Endothelial cell of umbilical vein (primary cell): ENCODE measurements at regions not wholly inside any gene's neighbourhood (a gene's known extent, or its start where the extent isn't known, plus 50 kb on each side); places are given as distances from the start of the nearest gene placed in this dataset.
A peak's percentile ranks its signal among the peaks of the same experiment; 100 is the strongest.

ENCODE experiments used
- BruUV-seq: library from RNA; stranded (reverse); fragments of 400-500 nt; replicated peaks from 2 replicates; lab custom pipeline; 2021; lab: Mats Ljungman, UMichigan
- CTCF ChIA-PET: fragments of 300-600, 350-600 bp; sonication (Branson Sonifier 250); formaldehyde crosslinking; loops from one replicate; lab custom pipeline; 2021; ENCODE audit warnings: antibody characterized with exemption, inconsistent platforms; lab: Charles Lee
- POLR2A ChIA-PET: fragments of 300-600, 350-600 bp; sonication (Branson Sonifier 250); formaldehyde crosslinking; loops from one replicate; lab custom pipeline; 2021; ENCODE audit warnings: antibody characterized with exemption, inconsistent platforms; lab: Charles Lee
- DNase-seq: peaks from one replicate; pipeline ENCODE4 v3.0.0-alpha.2; 2011; ENCODE audit warnings: low read depth, low spot score
- FAIRE-seq: peaks from 2 replicates; lab custom pipeline; 2011; peaks lifted over from hg19 to GRCh38; lab: Jason Lieb, UNC
- H2AFZ ChIP-seq: 2 replicates; pipeline ENCODE4 v1.6.0; 2012; ENCODE audit warnings: low read depth, low read length, control low read depth, inconsistent platforms
- H3K27ac ChIP-seq: 2 replicates; pipeline ENCODE4 v1.5.1; 2011; ENCODE audit warnings: low read depth, mild to moderate bottlenecking, control low read depth, low read length, moderate library complexity; ENCODE audit not compliant: insufficient read depth
- H3K27me3 ChIP-seq, 2 experiments: 2 replicates each; pipeline versions ENCODE4 v1.6.0 to v1.6.1; 2011; ENCODE audit warnings: low read length in 2 of 2, mixed read lengths in 1 of 2; ENCODE audit not compliant: control insufficient read depth in 2 of 2, insufficient read depth in 2 of 2
- H3K36me3 ChIP-seq, 2 experiments: 2 replicates in 1 of 2; 3 replicates in 1 of 2; pipeline ENCODE4 v1.5.1; 2011; ENCODE audit warnings: low read length in 2 of 2, mild to moderate bottlenecking in 1 of 2, moderate library complexity in 1 of 2; ENCODE audit not compliant: control insufficient read depth in 2 of 2, insufficient read depth in 2 of 2; ENCODE audit errors: extremely low read depth in 1 of 2
- H3K4me1 ChIP-seq: 3 replicates; pipeline ENCODE4 v1.5.1; 2011; ENCODE audit warnings: mild to moderate bottlenecking, low read length; ENCODE audit not compliant: control insufficient read depth, insufficient read depth; ENCODE audit errors: extremely low read depth
- H3K4me2 ChIP-seq: 2 replicates; pipeline ENCODE4 v1.6.1; 2011; ENCODE audit warnings: low read length, control low read depth, mixed read lengths; ENCODE audit not compliant: insufficient read depth
- H3K4me3 ChIP-seq, 3 experiments: fragments of 200-600 bp in 1 of 3; sonication (generic), shearing (Covaris generic) in 1 of 3; replicated peaks in 1 of 3; 2 replicates each; pipeline ENCODE4 v1.5.1; 2011 to 2016; ENCODE audit warnings: control low read depth in 3 of 3, low read length in 3 of 3, mild to moderate bottlenecking in 2 of 3, inconsistent platforms in 1 of 3, low read depth in 1 of 3, moderate library complexity in 1 of 3; ENCODE audit not compliant: insufficient read depth in 1 of 3
- H3K79me2 ChIP-seq: 2 replicates; pipeline ENCODE4 v1.6.0; 2012; ENCODE audit warnings: low read length, inconsistent platforms; ENCODE audit not compliant: control insufficient read depth, insufficient read depth
- H3K9ac ChIP-seq: replicated peaks from 2 replicates; pipeline ENCODE3; 2011; ENCODE audit warnings: low read length, control low read depth; ENCODE audit not compliant: insufficient read depth; ENCODE audit errors: extremely low read depth
- H3K9me1 ChIP-seq: replicated peaks from 3 replicates; pipeline ENCODE4 v1.6.0; 2011; ENCODE audit warnings: mild to moderate bottlenecking, low read length; ENCODE audit not compliant: control insufficient read depth, insufficient read depth; ENCODE audit errors: extremely low read depth
- H3K9me3 ChIP-seq: replicated peaks from 2 replicates; pipeline ENCODE4 v1.5.1; 2012; ENCODE audit warnings: low read length, inconsistent platforms; ENCODE audit not compliant: control insufficient read depth, insufficient read depth
- H4K20me1 ChIP-seq: replicated peaks from 2 replicates; pipeline ENCODE3; 2011; ENCODE audit warnings: mild to moderate bottlenecking, low read length; ENCODE audit not compliant: control insufficient read depth, insufficient read depth; ENCODE audit errors: extremely low read depth
- EZH2 ChIP-seq: IDR thresholded peaks from 2 replicates; pipeline ENCODE4 v1.6.1; 2012; ENCODE audit warnings: borderline replicate concordance, low read depth, mild to moderate bottlenecking, moderate library complexity, low read length, inconsistent platforms; ENCODE audit not compliant: severe bottlenecking
- FOS ChIP-seq: IDR thresholded peaks from 2 replicates; pipeline ENCODE4 v1.6.1; 2011; ENCODE audit warnings: mild to moderate bottlenecking, low read length, moderate library complexity, borderline replicate concordance; ENCODE audit not compliant: insufficient read depth
- GATA2 ChIP-seq: IDR thresholded peaks from 2 replicates; pipeline ENCODE4 v1.7.0; 2011; ENCODE audit warnings: low read depth, mild to moderate bottlenecking, moderate library complexity, mixed read lengths, low read length; ENCODE audit not compliant: insufficient read length, insufficient read depth
- JUN ChIP-seq: IDR thresholded peaks from 2 replicates; pipeline ENCODE4 v1.6.1; 2011; ENCODE audit warnings: borderline replicate concordance, low read depth; ENCODE audit not compliant: insufficient read length, insufficient read depth
- MYC ChIP-seq: IDR thresholded peaks from one replicate; pipeline ENCODE4 v1.6.1; 2011; ENCODE audit warnings: mild to moderate bottlenecking, low read depth, low read length
- POLR2A ChIP-seq: IDR thresholded peaks from 2 replicates; pipeline ENCODE4 v1.6.1; 2012; ENCODE audit warnings: low read depth, mild to moderate bottlenecking, control low read depth, low read length
- POLR2AphosphoS5 ChIP-seq: IDR thresholded peaks from 2 replicates; pipeline ENCODE4 v1.6.1; 2012; ENCODE audit warnings: low read depth, mild to moderate bottlenecking, control low read depth, low read length, moderate library complexity; ENCODE audit not compliant: insufficient read depth
- dilution Hi-C: fragments of 300-500 bp; cut with MboI; formaldehyde crosslinking; loops from one replicate; pipeline ENCODE4 v1.15.0; 2019; ENCODE audit warnings: low sequenced_read_pairs; ENCODE audit not compliant: extremely low pct_ligation_motif_present
- intact Hi-C: fragments of 100-400 bp; cut with micrococcal nuclease; formaldehyde crosslinking; loops from one replicate; pipeline ENCODE4 v1.10.0; 2022
- TF ChIP-seq, protein P1 (sequence below): IDR thresholded peaks from 2 replicates; pipeline ENCODE4 v1.6.1; 2011; ENCODE audit not compliant: insufficient read depth, insufficient read length
- TF ChIP-seq, protein P2 (sequence below), 2 donors: IDR thresholded peaks; 1 replicate in 1 of 2; 2 replicates in 1 of 2; pipeline ENCODE4 v1.5.1; 2011; ENCODE audit warnings: low read length in 2 of 2, mild to moderate bottlenecking in 2 of 2, moderate library complexity in 2 of 2, control low read depth in 1 of 2, inconsistent platforms in 1 of 2, low read depth in 1 of 2; ENCODE audit not compliant: insufficient read depth in 1 of 2; ENCODE audit errors: extremely low read depth in 1 of 2

DNA sequence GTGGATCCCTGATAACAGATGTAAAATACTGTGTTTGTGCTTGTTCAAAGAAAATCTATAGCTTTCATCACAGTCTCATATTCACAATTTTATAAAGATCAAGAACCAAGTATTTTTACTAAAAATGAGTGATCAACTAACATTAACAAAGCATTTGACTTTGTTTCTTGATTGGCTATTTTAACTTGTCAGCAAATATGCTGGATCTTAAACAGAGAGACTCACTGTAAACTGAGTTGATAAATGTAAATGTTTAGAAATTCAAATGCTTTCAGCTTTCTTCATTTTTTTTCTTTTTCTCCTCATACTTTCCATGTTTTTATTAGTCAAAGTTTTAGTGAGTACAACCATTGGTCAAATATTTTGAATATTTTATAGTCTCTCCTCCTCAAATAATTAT lies 923.0 kb upstream of the NR2F2 start:
- H3K79me2 ChIP-seq, result no peaks in the 10 kb centered on the region
- no TSS peak for BruUV-seq
- no peak overlapping the region for H3K27ac ChIP-seq
- H3K9ac ChIP-seq, result no peak overlapping the region
- H3K9me3 ChIP-seq, result no peaks in the 10 kb centered on the region
- no peak overlapping the region for H2AFZ ChIP-seq
- intact Hi-C loops, result no loop called here
- H3K36me3 ChIP-seq, result no peaks in the 10 kb centered on the region
- no peaks in the 10 kb centered on the region for H3K9me1 ChIP-seq
- no peaks in the 10 kb centered on the region for H3K27me3 ChIP-seq
- dilution Hi-C loops, result no loop called here
- H4K20me1 ChIP-seq, result no peaks in the 10 kb centered on the region
- peaks cover 13% of the 10 kb centered on the region for H3K4me1 ChIP-seq
- no peak overlapping the region for H3K4me2 ChIP-seq
- TF ChIP-seq MYC, result no peak
- no peak for TF ChIP-seq EZH2
- no peak for TF ChIP-seq JUN
- DNase-seq (no peak), FAIRE-seq (no peak)
- no peak overlapping the region for H3K4me3 ChIP-seq
- CTCF ChIA-PET, result no interaction called here
- POLR2A ChIA-PET, result no interaction called here

DNA sequence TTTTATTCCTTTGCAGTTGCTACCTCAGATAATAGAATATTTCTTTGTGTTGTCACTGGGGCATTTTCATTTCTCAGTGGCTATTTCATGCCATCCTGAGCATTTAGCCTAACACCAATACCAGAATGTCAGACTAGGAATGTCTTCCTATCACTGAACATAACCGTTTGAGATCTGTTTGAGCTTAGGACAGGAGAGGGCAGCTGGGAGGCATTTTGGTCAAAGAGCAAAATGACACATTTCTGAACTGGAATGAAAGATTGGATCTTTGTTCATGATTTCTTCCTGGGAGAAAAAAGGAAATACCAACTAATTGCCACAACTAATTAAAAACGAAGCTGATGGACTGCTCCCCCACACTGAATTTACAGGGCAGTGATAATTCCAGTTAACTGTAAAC lies 921.3 kb upstream of the NR2F2 start:
- Histone ChIP-seq H3K4me3 (no peak overlapping the region), H3K27me3 (no peaks in the 10 kb centered on the region), H3K9me1 (no peaks in the 10 kb centered on the region), H3K36me3 (no peaks in the 10 kb centered on the region), H3K79me2 (no peaks in the 10 kb centered on the region), H3K4me1 (peaks cover 13% of the 10 kb centered on the region), H2AFZ (peak overlapping the region; percentile 10), H3K27ac (no peak overlapping the region), H3K9me3 (no peaks in the 10 kb centered on the region), H3K9ac (no peak overlapping the region), H3K4me2 (no peak overlapping the region), H4K20me1 (no peaks in the 10 kb centered on the region)
- intact Hi-C loops (no loop called here), dilution Hi-C loops (no loop called here)
- ChIA-PET POLR2A (interaction anchor here (0.9 kb wide), 1 partner anchor 13 kb away, joined by 3 read pairs; no protein-coding TSS in a partner anchor), CTCF (interaction anchor here (0.8 kb wide), 1 partner anchor 110 kb away, joined by 3 read pairs; no protein-coding TSS in a partner anchor)
- no peak for TF ChIP-seq JUN
- TF ChIP-seq, protein P1, sequence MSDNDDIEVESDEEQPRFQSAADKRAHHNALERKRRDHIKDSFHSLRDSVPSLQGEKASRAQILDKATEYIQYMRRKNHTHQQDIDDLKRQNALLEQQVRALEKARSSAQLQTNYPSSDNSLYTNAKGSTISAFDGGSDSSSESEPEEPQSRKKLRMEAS, result no peak
- TF ChIP-seq GATA2, result no peak
- no peak for TF ChIP-seq POLR2A
- TF ChIP-seq MYC, result no peak
- TF ChIP-seq FOS, result no peak
- no peak for TF ChIP-seq POLR2AphosphoS5
- TF ChIP-seq, protein P2, sequence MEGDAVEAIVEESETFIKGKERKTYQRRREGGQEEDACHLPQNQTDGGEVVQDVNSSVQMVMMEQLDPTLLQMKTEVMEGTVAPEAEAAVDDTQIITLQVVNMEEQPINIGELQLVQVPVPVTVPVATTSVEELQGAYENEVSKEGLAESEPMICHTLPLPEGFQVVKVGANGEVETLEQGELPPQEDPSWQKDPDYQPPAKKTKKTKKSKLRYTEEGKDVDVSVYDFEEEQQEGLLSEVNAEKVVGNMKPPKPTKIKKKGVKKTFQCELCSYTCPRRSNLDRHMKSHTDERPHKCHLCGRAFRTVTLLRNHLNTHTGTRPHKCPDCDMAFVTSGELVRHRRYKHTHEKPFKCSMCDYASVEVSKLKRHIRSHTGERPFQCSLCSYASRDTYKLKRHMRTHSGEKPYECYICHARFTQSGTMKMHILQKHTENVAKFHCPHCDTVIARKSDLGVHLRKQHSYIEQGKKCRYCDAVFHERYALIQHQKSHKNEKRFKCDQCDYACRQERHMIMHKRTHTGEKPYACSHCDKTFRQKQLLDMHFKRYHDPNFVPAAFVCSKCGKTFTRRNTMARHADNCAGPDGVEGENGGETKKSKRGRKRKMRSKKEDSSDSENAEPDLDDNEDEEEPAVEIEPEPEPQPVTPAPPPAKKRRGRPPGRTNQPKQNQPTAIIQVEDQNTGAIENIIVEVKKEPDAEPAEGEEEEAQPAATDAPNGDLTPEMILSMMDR (IDR thresholded peaks at IDR 0.05; ENCODE audit: extremely low read depth in 1 of 2, insufficient read depth in 1 of 2, low read depth in 1 of 2, low read length in 2 of 2), result no peak
- TF ChIP-seq EZH2, result no peak
- no peak for FAIRE-seq
- no TSS peak for BruUV-seq
- DNase-seq, result no peak
